Duodenal mucosa (tissue), 2 donors: ENCODE measurements at regions not wholly inside any gene's neighbourhood (a gene's known extent, or its start where the extent isn't known, plus 50 kb on each side); places are given as distances from the start of the nearest gene placed in this dataset.

ENCODE experiments used
- H3K27ac ChIP-seq: one replicate; pipeline ENCODE4 v1.7.0; 2013; ENCODE audit warnings: low read depth, low read length
- H3K27me3 ChIP-seq, 2 donors: one replicate each; pipeline ENCODE4 v1.7.0; 2013; ENCODE audit warnings: low read length in 2 of 2, control low read depth in 1 of 2; ENCODE audit not compliant: insufficient read depth in 2 of 2, control insufficient read depth in 1 of 2
- H3K36me3 ChIP-seq, 2 donors: one replicate each; pipeline ENCODE4 v1.7.0; 2013; ENCODE audit warnings: low read length in 2 of 2, control low read depth in 1 of 2; ENCODE audit not compliant: insufficient read depth in 2 of 2, control insufficient read depth in 1 of 2
- H3K4me1 ChIP-seq, 2 donors: one replicate each; pipeline ENCODE4 v1.7.0; 2013; ENCODE audit warnings: low read length in 2 of 2, control low read depth in 1 of 2; ENCODE audit not compliant: insufficient read depth in 2 of 2, control insufficient read depth in 1 of 2
- H3K4me3 ChIP-seq, 2 donors: one replicate each; pipeline ENCODE4 v1.7.0; 2013; ENCODE audit warnings: low read length in 2 of 2, low read depth in 1 of 2
- H3K9ac ChIP-seq, 2 donors: one replicate each; pipeline ENCODE4 v1.7.0; 2013; ENCODE audit warnings: low read length in 2 of 2, low read depth in 1 of 2
- H3K9me3 ChIP-seq, 2 donors: one replicate each; pipeline ENCODE4 v1.7.0; 2013; ENCODE audit warnings: low read length in 2 of 2, control low read depth in 1 of 2; ENCODE audit not compliant: control insufficient read depth in 1 of 2

DNA sequence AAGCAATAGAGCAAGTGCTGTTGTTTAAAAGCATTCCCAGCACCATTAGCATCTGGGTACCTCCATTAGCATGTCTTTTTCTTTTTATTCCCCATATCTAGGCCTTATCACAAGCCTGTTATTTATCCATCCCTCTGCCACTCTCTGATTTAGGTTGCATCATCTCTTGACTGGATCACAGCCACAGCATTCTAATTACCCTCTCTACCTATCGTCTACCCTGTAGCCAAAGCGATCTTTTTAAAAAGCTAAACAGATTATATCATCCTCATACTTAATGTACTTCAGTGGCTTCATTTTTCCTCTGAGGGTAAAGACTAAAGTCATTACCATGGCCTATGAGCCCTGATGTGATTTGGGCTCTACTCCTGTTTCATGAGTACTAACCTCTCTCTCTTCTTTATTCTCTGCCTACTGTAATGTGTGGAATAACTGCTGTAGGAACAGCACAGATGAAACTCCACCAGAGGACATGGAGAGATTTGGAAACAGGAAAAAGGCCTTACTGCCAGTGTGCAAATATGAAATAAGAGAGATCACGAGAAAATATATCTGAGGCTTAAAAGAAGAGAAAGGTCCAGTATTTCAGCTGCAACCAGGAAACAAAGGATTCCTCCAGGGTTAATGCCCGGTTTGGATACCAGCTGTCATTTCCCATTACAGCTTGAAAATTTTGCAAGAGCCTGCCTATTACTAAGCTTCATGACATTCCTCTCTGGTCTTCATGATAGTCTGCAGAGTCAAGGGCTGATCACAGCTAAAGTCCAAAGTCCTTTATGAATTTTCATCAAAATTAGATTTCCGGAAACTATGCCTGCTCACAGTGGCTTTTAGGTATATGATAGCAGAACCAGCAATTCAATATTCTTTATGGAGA, 422.5 kb upstream of the PDE3A start:
- Histone ChIP-seq H3K9ac (no peak overlapping the region), H3K27me3 (no peaks in the 10 kb centered on the region), H3K9me3 (no peaks in the 10 kb centered on the region), H3K4me3 (no peak overlapping the region), H3K36me3 (no peaks in the 10 kb centered on the region), H3K4me1 (no peaks in the 10 kb centered on the region), H3K27ac (no peak overlapping the region)

DNA sequence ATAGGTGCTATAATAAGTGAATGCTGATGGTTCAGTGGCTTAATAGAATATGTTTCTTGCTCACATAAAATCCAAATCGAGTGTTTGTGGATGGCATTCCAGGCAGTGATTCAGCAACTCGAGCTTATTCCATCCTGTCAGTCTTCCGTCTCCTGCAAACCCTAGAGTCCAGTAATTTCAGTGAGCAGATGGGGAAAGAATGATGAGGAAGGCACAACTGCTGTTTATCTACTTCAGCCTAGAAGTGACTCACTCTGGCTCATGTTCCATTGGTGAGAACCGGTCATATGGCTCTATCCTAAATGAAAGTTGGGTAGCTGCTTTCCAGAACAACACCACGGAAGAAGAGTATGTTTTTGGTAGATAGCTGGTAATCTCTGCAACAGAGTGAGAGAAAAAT, 421.8 kb upstream of the PDE3A start:
- H3K9me3 ChIP-seq: no peaks in the 10 kb centered on the region
- no peaks in the 10 kb centered on the region for H3K4me1 ChIP-seq
- no peak overlapping the region for H3K4me3 ChIP-seq
- H3K36me3 ChIP-seq: no peaks in the 10 kb centered on the region
- no peak overlapping the region for H3K9ac ChIP-seq
- H3K27me3 ChIP-seq: no peaks in the 10 kb centered on the region
- H3K27ac ChIP-seq: no peak overlapping the region

DNA sequence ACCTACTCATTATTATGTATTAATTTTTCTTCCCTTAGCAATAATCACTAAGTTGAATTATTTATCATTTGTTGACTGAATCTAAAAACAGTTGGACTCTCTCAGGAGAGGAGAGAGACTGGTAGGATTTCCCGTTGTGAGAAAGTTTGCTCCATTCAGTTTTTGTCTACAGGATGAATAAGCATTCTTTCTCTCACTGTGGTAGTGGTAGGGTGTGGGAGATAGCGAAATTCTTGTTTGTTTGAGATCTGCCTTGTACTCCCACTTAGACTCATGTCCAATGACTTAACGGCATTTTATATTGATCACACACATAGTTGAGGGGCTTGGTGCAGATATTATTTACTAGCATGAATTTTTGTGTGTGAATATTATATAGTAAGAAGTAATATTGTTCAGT, 421.0 kb upstream of the PDE3A start:
- Histone ChIP-seq H3K27ac (no peak overlapping the region), H3K9me3 (no peaks in the 10 kb centered on the region)

DNA sequence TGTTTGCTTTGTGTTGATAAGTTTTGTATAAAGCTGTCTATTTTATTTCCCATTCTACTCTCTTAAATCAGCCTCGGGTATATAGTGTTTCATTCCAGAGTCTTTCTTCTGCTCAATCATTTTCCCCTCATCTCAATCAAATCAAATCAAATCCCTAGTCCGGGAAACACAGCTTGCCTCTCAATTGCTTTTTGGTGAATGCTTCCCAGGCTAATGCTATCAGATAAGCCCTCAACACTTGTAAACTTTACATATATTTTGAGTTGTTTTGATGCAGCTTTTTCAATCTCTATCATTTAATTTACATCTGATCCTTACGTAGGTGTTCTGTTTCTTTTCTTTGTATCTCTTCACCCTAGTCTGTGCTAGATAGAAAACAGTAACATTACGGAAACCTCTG, 416.7 kb upstream of the PDE3A start:
- Histone ChIP-seq H3K27me3 (no peaks in the 10 kb centered on the region), H3K4me1 (no peaks in the 10 kb centered on the region), H3K9ac (no peak overlapping the region), H3K4me3 (no peak overlapping the region), H3K27ac (no peak overlapping the region), H3K9me3 (no peaks in the 10 kb centered on the region), H3K36me3 (no peaks in the 10 kb centered on the region)

More for the DNA sequence above, 421.0 kb upstream of the PDE3A start:
- Histone ChIP-seq H3K9ac (no peak overlapping the region), H3K4me1 (no peaks in the 10 kb centered on the region), H3K27me3 (no peaks in the 10 kb centered on the region), H3K36me3 (no peaks in the 10 kb centered on the region), H3K4me3 (no peak overlapping the region)

DNA sequence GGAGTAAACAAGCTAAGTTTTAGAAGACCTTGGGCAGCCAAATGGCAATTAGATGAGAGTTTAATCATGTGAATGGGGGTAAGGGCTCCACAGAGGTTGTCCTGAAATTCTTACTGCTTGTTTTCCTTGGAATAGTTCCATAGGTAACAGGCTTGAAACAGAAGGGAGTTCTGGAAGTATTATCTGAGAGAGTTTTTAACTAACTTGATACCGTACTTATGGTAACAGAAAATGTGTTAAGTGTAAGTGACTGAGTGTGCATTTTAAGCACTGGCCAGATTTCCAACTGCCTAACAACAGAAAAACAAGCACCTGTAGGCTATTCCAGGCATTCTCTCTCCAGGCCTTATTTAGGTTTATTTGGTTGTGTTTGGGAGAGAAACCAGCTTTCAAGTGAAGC, 414.6 kb upstream of the PDE3A start:
- Histone ChIP-seq H3K36me3 (no peaks in the 10 kb centered on the region), H3K4me1 (no peaks in the 10 kb centered on the region), H3K9ac (no peak overlapping the region), H3K27ac (no peak overlapping the region), H3K9me3 (no peaks in the 10 kb centered on the region), H3K27me3 (no peaks in the 10 kb centered on the region), H3K4me3 (no peak overlapping the region)

DNA sequence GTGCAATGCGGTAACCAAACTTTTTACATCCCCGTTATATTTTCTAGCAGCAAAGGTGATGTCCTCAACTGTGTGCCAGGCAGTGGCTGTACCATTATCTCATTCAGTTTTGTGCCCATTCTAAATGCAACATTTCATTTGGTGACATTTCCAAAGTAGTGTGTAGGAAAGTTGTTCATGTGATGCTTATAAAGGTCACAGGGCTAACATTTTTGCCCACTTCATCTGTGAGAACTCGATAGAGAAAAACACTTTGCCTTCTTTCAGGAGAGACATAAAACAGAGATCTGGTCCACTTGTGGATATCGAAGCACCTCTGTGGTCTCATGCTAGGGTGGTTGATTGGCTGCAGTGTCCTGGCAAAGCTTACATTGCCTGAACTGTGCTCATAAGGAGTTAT, 414.2 kb upstream of the PDE3A start:
- H3K9me3 ChIP-seq: no peaks in the 10 kb centered on the region
- no peak overlapping the region for H3K9ac ChIP-seq
- H3K27me3 ChIP-seq: no peaks in the 10 kb centered on the region
- H3K4me1 ChIP-seq: no peaks in the 10 kb centered on the region
- H3K27ac ChIP-seq: no peak overlapping the region
- H3K36me3 ChIP-seq: no peaks in the 10 kb centered on the region
- no peak overlapping the region for H3K4me3 ChIP-seq

DNA sequence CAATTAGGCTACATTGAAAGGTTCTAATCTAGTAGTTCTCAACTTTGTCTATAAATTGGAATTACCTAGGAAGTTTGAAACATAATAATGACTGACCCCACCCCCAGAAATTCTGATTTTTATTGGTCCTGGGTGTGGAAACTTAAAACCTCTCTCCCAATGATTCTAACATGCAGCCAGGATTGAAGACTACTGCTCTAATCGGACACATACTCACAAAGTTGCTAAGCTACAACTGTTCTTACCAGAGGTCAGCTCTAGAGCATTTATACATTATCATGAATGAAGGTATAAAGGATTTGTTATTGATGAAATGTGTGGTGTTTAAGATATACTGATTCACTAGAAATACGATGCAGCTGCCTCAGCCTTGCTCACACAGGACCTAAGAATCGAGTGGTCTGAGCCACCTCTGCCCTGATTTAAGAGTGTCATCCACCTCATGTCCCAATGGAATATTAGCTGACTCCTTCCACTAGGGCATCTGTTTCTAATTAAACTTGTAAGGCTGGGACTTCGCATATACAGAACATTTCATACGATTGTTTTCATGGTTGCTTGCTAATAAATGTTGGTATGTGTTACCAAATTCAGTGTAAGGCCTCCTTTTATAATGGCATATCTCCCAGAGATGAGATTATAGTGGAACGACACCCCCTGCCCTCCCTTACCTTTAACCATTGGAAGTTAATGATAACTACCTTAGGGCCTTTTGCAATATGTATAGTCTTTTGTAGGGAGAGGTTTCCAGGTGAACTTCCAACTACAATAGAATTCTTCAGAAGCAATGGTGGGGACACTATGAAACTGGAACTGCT, 410.8 kb upstream of the PDE3A start:
- Histone ChIP-seq H3K27ac (no peak overlapping the region), H3K4me3 (no peak overlapping the region), H3K27me3 (no peaks in the 10 kb centered on the region), H3K9ac (no peak overlapping the region), H3K36me3 (no peaks in the 10 kb centered on the region), H3K4me1 (no peaks in the 10 kb centered on the region), H3K9me3 (no peaks in the 10 kb centered on the region)

DNA sequence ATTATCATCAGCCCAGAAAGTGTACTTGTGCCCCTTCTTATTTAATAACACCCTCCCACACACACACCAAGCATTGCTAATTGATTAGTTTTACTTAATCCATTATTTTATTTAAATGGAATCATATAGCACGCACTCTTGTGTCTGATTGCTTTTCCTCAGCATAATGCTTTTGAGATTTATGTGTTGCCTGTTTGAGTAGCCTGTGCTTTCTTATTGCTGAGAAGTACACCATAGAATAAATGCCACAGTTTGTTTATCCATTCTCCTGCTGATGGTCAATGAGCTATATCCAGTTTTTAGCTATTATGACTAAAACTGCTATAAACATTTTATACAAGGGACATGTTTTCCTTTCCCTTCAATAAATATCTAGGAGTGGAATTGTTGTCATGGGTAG, 409.9 kb upstream of the PDE3A start:
- Histone ChIP-seq H3K9me3 (no peaks in the 10 kb centered on the region), H3K27me3 (no peaks in the 10 kb centered on the region), H3K36me3 (no peaks in the 10 kb centered on the region)

DNA sequence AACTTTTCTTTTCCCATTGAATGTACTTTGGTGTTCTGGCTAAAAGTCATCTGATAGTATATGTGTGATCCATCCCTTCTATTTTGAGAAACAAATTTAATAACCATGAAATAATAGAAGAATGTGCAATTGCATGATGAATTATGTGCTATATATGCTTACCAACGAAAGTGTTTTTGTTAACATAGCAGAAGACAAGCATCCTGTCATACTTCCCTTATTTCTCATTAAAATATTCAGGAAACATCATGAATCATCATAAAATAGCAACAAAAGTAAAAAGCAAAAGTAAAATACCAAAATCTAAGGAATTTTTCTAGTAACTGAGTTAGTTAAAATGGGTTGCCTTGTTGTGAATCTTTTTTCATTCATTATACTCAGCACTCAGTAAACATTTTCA, 409.0 kb upstream of the PDE3A start:
- Histone ChIP-seq H3K9me3 (no peaks in the 10 kb centered on the region), H3K4me3 (no peak overlapping the region), H3K4me1 (no peaks in the 10 kb centered on the region), H3K36me3 (no peaks in the 10 kb centered on the region), H3K27me3 (no peaks in the 10 kb centered on the region), H3K9ac (no peak overlapping the region), H3K27ac (no peak overlapping the region)

More for the DNA sequence above, 409.9 kb upstream of the PDE3A start:
- Histone ChIP-seq H3K4me3 (no peak overlapping the region), H3K27ac (no peak overlapping the region), H3K9ac (no peak overlapping the region), H3K4me1 (no peaks in the 10 kb centered on the region)

DNA sequence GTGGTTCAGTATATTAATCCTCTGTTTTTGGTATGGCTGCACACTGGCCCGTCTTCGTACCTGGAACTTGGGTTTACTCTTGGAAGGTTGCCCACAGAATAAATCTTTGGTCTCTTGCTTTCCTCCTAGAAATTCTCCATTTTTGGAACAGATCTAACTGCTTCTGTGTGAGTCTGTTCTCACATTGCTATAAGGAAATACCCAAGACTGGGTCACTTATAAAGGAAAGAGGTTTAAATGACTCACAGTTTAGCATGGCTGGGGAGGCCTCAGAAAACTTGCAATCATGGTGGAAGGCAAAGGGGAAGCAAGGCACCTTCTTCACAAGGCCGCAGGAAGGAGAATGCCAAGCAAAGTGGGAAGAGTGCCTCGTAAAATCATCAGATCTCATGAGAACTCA, 407.8 kb upstream of the PDE3A start:
- Histone ChIP-seq H3K4me3 (no peak overlapping the region), H3K4me1 (no peaks in the 10 kb centered on the region), H3K9me3 (no peaks in the 10 kb centered on the region), H3K9ac (no peak overlapping the region), H3K36me3 (no peaks in the 10 kb centered on the region), H3K27me3 (no peaks in the 10 kb centered on the region), H3K27ac (no peak overlapping the region)
